AG10803 (cell line): ENCODE measurements at regions not wholly inside any gene's neighbourhood (a gene's known extent, or its start where the extent isn't known, plus 50 kb on each side); places are given as distances from the start of the nearest gene placed in this dataset.

Experiments used
- DNase-seq: peaks from one replicate; pipeline ENCODE4 v3.0.0; 2010; ENCODE audit warnings: low read depth
- H3K4me3 ChIP-seq: 2 replicates; pipeline ENCODE4 v1.5.1; 2011; ENCODE audit warnings: mild to moderate bottlenecking, low read length, control low read depth
- TF ChIP-seq, protein P1 (sequence below): conservative IDR thresholded peaks from 2 replicates; pipeline ENCODE4 v1.5.1; 2011; ENCODE audit warnings: mild to moderate bottlenecking, low read length, control low read depth, inconsistent platforms

- H3K4me3 ChIP-seq = no peak overlapping the region
- TF ChIP-seq, protein P1, sequence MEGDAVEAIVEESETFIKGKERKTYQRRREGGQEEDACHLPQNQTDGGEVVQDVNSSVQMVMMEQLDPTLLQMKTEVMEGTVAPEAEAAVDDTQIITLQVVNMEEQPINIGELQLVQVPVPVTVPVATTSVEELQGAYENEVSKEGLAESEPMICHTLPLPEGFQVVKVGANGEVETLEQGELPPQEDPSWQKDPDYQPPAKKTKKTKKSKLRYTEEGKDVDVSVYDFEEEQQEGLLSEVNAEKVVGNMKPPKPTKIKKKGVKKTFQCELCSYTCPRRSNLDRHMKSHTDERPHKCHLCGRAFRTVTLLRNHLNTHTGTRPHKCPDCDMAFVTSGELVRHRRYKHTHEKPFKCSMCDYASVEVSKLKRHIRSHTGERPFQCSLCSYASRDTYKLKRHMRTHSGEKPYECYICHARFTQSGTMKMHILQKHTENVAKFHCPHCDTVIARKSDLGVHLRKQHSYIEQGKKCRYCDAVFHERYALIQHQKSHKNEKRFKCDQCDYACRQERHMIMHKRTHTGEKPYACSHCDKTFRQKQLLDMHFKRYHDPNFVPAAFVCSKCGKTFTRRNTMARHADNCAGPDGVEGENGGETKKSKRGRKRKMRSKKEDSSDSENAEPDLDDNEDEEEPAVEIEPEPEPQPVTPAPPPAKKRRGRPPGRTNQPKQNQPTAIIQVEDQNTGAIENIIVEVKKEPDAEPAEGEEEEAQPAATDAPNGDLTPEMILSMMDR = no peak
- DNase-seq = no peak
These were observed 64.1 kb upstream of the GMNC start for GRCh38 chr3:190926619-190927018.

DNA sequence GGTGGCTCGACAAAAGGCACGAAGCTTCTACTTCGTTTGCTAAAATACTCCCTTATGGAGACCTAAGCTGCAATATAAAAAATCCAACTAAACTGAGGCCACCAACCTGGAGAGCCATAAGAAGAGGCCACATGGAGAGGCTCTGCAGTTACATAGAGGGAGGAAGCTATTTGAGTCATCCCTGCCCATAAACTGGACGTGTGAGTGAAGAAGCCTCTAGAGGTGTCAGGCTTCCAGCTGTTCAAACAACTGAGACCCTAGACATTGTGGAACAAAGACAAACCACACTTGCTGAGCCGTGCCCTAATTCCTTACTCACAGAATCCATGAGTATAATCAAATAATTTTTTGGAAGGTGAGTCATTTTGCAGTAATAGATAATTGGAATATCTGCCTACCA lies 50.2 kb upstream of the GMNC start:
- DNase-seq = no peak
- TF ChIP-seq, protein P1 = no peak
- H3K4me3 ChIP-seq = no peak overlapping the region
